Body of pancreas (tissue), 4 donors: ENCODE measurements at regions not wholly inside any gene's neighbourhood (a gene's known extent, or its start where the extent isn't known, plus 50 kb on each side); places are given as distances from the start of the nearest gene placed in this dataset.

Source experiments
- POLR2A ChIP-seq, 3 donors: fragments of 450-650 bp; IDR thresholded peaks; one replicate each; pipeline ENCODE4 v1.6.1; 2016; ENCODE audit warnings: antibody characterized with exemption in 3 of 3, mild to moderate bottlenecking in 2 of 3
- TF ChIP-seq, protein P1 (sequence below), 7 experiments: fragments of 450-650 bp in 4 of 7; fragments of 200-600 bp in 3 of 7; sonication (generic) in 3 of 7; IDR thresholded peaks; one replicate each; pipeline ENCODE4 v1.5.1; 2016 to 2019; ENCODE audit warnings: antibody characterized with exemption in 7 of 7

- TF ChIP-seq, protein P1, sequence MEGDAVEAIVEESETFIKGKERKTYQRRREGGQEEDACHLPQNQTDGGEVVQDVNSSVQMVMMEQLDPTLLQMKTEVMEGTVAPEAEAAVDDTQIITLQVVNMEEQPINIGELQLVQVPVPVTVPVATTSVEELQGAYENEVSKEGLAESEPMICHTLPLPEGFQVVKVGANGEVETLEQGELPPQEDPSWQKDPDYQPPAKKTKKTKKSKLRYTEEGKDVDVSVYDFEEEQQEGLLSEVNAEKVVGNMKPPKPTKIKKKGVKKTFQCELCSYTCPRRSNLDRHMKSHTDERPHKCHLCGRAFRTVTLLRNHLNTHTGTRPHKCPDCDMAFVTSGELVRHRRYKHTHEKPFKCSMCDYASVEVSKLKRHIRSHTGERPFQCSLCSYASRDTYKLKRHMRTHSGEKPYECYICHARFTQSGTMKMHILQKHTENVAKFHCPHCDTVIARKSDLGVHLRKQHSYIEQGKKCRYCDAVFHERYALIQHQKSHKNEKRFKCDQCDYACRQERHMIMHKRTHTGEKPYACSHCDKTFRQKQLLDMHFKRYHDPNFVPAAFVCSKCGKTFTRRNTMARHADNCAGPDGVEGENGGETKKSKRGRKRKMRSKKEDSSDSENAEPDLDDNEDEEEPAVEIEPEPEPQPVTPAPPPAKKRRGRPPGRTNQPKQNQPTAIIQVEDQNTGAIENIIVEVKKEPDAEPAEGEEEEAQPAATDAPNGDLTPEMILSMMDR (IDR thresholded peaks at IDR 0.05): no peak
- TF ChIP-seq POLR2A (IDR thresholded peaks at IDR 0.05): no peak
Measured at GRCh38 chr7:118022546-118022945, 149.3 kb upstream of the CTTNBP2 start.
